EL (cell line): ENCODE measurements at regions not wholly inside any gene's neighbourhood (a gene's known extent, or its start where the extent isn't known, plus 50 kb on each side); places are given as distances from the start of the nearest gene placed in this dataset.
"Not testable (repeated sequence)": the region's sequence is repeated elsewhere in the genome, so short reads cannot be mapped to it uniquely, and the experiment has no call there.

ENCODE experiments used
- DNase-seq: peaks from one replicate; pipeline ENCODE4 v3.0.0-alpha.2; 2016

- no peak for DNase-seq
Observed at GRCh38 chr7:140283472-140283871, 106.7 kb upstream of the KDM7A start.

- DNase-seq = no peak
Observed at GRCh38 chr7:140281960-140282359, 105.2 kb upstream of the KDM7A start.

GRCh38 chr7:140281255-140281654 lies 104.5 kb upstream of the KDM7A start:
- no peak for DNase-seq

- no peak for DNase-seq
Observed at GRCh38 chr7:140276001-140276400, 99.2 kb upstream of the KDM7A start.

- DNase-seq = no peak
Observed at GRCh38 chr7:140275069-140275965, 98.5 kb upstream of the KDM7A start.

- no peak for DNase-seq
Observed at GRCh38 chr7:140273417-140273816, 96.6 kb upstream of the KDM7A start.

- DNase-seq = not testable (repeated sequence)
Observed at GRCh38 chr7:140271643-140271968, 94.8 kb upstream of the KDM7A start.

- no peak for DNase-seq
Observed at GRCh38 chr7:140269004-140269638, 92.3 kb upstream of the KDM7A start.

- no peak for DNase-seq
Observed at GRCh38 chr7:140267381-140268226, 90.8 kb upstream of the KDM7A start.

GRCh38 chr7:140263277-140263676 lies 86.5 kb upstream of the KDM7A start:
- no peak for DNase-seq

- DNase-seq = no peak
Observed at GRCh38 chr7:140262242-140262903, 85.6 kb upstream of the KDM7A start.

- no peak for DNase-seq
Observed at GRCh38 chr7:140261522-140261921, 84.7 kb upstream of the KDM7A start.

- DNase-seq = no peak
Observed at GRCh38 chr7:140261105-140261486, 84.3 kb upstream of the KDM7A start.

GRCh38 chr7:140260352-140261104 lies 83.7 kb upstream of the KDM7A start:
- DNase-seq = no peak

GRCh38 chr7:140257278-140257677 lies 80.5 kb upstream of the KDM7A start:
- DNase-seq = not testable (repeated sequence)

- not testable (repeated sequence) for DNase-seq
Observed at GRCh38 chr7:140254976-140255375, 78.2 kb upstream of the KDM7A start.

GRCh38 chr7:140249036-140249806 lies 72.4 kb upstream of the KDM7A start:
- no peak for DNase-seq

- DNase-seq = no peak
Observed at GRCh38 chr7:140247559-140247958, 70.8 kb upstream of the KDM7A start.

- no peak for DNase-seq
Observed at GRCh38 chr7:140245611-140246105, 68.9 kb upstream of the KDM7A start.

- DNase-seq = no peak
Observed at GRCh38 chr7:140242057-140243031, 65.6 kb upstream of the KDM7A start.
